Chondrocyte (in vitro differentiated cells): ENCODE measurements at regions not wholly inside any gene's neighbourhood (a gene's known extent, or its start where the extent isn't known, plus 50 kb on each side); places are given as distances from the start of the nearest gene placed in this dataset.
"Not testable (repeated sequence)": the region's sequence is repeated elsewhere in the genome, so short reads cannot be mapped to it uniquely, and the experiment has no call there.

Experiments used
- DNase-seq: peaks from one replicate; pipeline ENCODE4 v3.0.0; 2021; ENCODE audit warnings: mixed read lengths, low spot score
- H3K27ac Mint-ChIP-seq: one replicate; pipeline ENCODE4 v1.8.0; 2021; ENCODE audit warnings: mild to moderate bottlenecking, moderate library complexity, mixed read lengths; ENCODE audit not compliant: unreplicated experiment
- H3K27me3 Mint-ChIP-seq: 2 replicates; pipeline ENCODE4 v1.8.0; 2021; ENCODE audit warnings: low read depth, mixed read lengths
- H3K36me3 Mint-ChIP-seq: 2 replicates; pipeline ENCODE4 v1.8.0; 2021; ENCODE audit warnings: low read depth, mixed read lengths
- H3K4me1 Mint-ChIP-seq: 2 replicates; pipeline ENCODE4 v1.8.0; 2021; ENCODE audit warnings: low read depth, mild to moderate bottlenecking, mixed read lengths
- H3K4me3 Mint-ChIP-seq: one replicate; pipeline ENCODE4 v1.8.0; 2021; ENCODE audit warnings: mild to moderate bottlenecking, moderate library complexity, mixed read lengths; ENCODE audit not compliant: unreplicated experiment
- H3K9me3 Mint-ChIP-seq: 2 replicates; pipeline ENCODE4 v1.8.0; 2021; ENCODE audit warnings: low read depth, mixed read lengths
- CTCF ChIP-seq: fragments of 200-600 bp; sonication (generic); IDR thresholded peaks from 2 replicates; pipeline ENCODE4 v1.5.0; 2021; ENCODE audit warnings: antibody characterized with exemption, mild to moderate bottlenecking, moderate library complexity

DNA sequence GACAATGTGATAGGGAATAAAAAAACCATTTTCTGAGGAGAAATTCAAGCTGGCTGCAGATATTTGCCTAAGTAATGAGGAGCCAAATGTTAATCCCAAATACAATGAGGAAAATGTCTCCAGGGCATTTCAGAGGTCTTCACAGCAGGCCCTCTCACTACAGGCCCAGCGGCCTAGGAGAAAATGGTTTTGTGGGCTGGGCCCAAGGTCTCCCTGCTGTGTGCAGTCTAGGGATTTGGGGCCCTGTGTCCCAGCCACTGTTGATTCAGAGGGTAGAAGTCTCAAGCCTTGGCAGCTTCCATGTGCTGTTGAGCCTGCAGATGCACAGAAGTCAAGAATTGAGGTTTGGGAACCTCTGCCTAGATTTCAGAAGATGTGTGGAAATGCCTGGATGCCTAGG is 778.7 kb downstream of the CENPC start:
- no peak for TF ChIP-seq CTCF
- DNase-seq, result no peak
- H3K9me3 Mint-ChIP-seq, result peaks cover 1% of the 10 kb centered on the region
- H3K4me3 Mint-ChIP-seq, result no peak overlapping the region
- H3K36me3 Mint-ChIP-seq, result no peaks in the 10 kb centered on the region
- no peak overlapping the region for H3K27ac Mint-ChIP-seq
- peaks cover 1% of the 10 kb centered on the region for H3K27me3 Mint-ChIP-seq
- no peaks in the 10 kb centered on the region for H3K4me1 Mint-ChIP-seq

DNA sequence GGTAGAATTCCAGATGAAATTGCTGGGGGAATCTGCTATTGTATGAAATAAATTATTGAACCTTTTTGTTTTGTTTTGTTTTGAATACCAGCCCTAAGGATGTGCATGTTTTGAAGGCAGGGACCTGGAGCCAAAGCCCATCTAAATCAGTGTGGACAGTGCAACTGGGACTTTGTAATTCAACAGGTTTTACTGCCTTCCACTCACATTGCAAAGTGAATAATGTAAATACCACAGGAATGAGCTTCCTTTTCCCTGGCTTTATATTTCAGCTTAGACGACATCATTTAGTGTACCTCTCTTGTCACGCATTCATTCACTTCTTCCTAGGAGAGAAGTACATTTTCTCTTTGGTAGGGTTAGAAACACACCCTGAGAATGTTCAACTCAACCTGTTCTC is 795.0 kb downstream of the CENPC start:
- Mint-ChIP-seq H3K27me3 (no peaks in the 10 kb centered on the region), H3K4me1 (peaks cover 26% of the 10 kb centered on the region), H3K27ac (peak overlapping the region; percentile 66), H3K36me3 (no peaks in the 10 kb centered on the region), H3K4me3 (no peak overlapping the region), H3K9me3 (peaks cover 1% of the 10 kb centered on the region)
- no peak for DNase-seq
- TF ChIP-seq CTCF, result no peak

GRCh38 chr4:66746918-66747317 is 798.4 kb downstream of the CENPC start:
- peaks cover 26% of the 10 kb centered on the region for H3K4me1 Mint-ChIP-seq
- not testable (repeated sequence) for H3K27me3 Mint-ChIP-seq, H3K36me3 Mint-ChIP-seq, H3K4me3 Mint-ChIP-seq, H3K9me3 Mint-ChIP-seq, H3K27ac Mint-ChIP-seq, DNase-seq

DNA sequence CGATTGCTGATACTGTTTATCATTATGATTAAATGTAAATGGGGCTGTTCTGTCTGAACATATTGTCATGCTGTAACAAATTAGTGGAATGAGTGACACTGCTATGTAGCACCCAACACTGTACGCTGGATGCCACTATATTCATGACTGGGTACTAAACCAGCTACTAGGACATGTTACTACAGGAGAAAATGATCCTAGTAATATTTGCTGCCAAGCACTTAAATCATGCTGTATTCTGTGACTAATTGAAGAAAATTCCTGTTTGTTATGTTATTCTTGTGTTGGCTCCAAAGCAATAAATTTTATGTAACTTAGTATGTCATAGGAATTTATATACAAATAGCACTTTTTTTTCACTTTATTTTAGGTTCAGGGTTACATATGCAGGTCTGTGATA is 804.2 kb downstream of the CENPC start:
- Mint-ChIP-seq H3K27ac (no peak overlapping the region), H3K27me3 (no peaks in the 10 kb centered on the region), H3K9me3 (peaks cover 7% of the 10 kb centered on the region), H3K4me3 (no peak overlapping the region), H3K4me1 (no peaks in the 10 kb centered on the region), H3K36me3 (no peaks in the 10 kb centered on the region)
- no peak for TF ChIP-seq CTCF
- no peak for DNase-seq

DNA sequence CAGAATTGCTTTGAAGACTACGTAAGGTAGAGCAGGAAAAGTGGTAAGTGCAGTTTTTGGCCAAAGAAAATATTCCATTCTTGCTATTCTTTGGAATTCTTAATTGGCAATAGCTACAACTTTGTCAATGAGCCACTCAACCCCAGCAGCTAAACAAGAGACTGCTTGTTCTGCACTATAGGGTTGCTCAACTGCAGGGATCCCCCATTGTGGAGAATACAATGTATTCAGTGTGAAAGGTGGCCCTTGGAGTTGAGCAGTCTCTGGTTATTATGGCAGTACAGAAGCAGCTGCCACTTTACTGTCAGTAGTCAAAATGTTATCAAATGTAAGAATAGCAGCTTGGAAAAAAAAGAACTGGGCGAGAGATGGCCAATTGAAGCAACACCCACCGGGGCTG is 808.7 kb downstream of the CENPC start:
- TF ChIP-seq CTCF, result no peak
- no peak overlapping the region for H3K27ac Mint-ChIP-seq
- H3K36me3 Mint-ChIP-seq, result no peaks in the 10 kb centered on the region
- H3K9me3 Mint-ChIP-seq, result peaks cover 4% of the 10 kb centered on the region
- H3K27me3 Mint-ChIP-seq, result no peaks in the 10 kb centered on the region
- no peaks in the 10 kb centered on the region for H3K4me1 Mint-ChIP-seq
- no peak for DNase-seq
- no peak overlapping the region for H3K4me3 Mint-ChIP-seq

DNA sequence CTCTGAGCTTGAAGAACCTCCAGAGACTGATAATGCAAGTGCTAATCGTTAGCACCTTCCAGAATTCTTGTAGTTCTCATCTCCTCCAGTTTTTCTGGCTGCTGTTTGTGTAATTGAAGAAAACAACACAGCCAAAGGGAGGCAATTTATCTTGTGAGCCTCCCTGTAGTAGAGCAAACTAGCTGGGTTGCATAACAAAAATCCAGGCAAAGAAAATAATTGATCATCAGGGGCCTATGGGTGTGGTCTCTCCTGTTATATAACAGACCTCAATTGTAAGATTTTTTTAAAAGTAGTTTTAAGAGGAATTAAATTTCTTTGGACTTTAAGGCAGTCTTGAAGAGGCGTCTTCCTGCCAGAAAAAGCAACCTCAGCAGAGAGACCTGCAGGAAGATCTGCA is 817.0 kb downstream of the CENPC start:
- Mint-ChIP-seq H3K27me3 (no peaks in the 10 kb centered on the region), H3K27ac (no peak overlapping the region), H3K4me1 (no peaks in the 10 kb centered on the region), H3K4me3 (no peak overlapping the region), H3K9me3 (no peaks in the 10 kb centered on the region), H3K36me3 (no peaks in the 10 kb centered on the region)
- TF ChIP-seq CTCF, result no peak
- DNase-seq, result no peak

DNA sequence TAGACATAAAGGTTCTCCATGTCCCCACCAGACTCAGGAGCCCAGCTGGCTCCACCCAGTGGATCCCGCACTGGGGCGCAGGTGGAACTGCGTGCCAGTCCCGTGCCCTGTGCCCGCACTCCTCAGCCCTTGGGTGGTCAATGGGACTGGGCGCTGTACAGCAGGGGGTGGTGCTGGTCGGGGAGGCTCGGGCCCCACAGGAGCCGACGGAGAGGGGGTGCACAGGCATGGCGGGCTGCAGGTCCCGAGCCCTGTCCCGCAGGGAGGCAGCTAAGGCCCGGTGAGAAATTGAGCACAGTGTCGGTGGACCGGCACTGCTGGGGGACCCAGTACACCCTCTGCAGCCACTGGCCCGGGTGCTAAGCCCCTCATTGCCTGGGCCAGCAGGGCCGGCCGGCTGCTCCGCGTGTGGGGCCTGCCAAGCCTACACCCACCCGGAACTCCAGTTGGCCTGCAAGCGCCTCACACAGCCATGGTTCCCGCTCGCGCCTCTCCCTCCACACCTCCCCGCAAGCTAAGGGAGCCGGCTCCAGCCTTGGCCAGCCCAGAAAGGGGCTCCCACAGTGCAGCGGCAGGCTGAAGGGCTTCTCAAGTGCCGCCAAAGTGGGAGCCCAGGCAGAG is 832.9 kb downstream of the CENPC start:
- peak; percentile 70 for DNase-seq
- H3K27ac Mint-ChIP-seq, H3K9me3 Mint-ChIP-seq, H3K36me3 Mint-ChIP-seq, H3K4me3 Mint-ChIP-seq, H3K4me1 Mint-ChIP-seq, H3K27me3 Mint-ChIP-seq: not testable (repeated sequence)
